Fibroblast of the aortic adventitia (primary cell): ENCODE measurements at regions not wholly inside any gene's neighbourhood (a gene's known extent, or its start where the extent isn't known, plus 50 kb on each side); places are given as distances from the start of the nearest gene placed in this dataset.

ENCODE experiments used
- DNase-seq: peaks from one replicate; pipeline ENCODE4 v3.0.0-alpha.2; 2010; ENCODE audit warnings: low read depth
- H3K4me3 ChIP-seq: 2 replicates; pipeline ENCODE4 v1.5.1; 2011; ENCODE audit warnings: low read depth, mild to moderate bottlenecking, control low read depth, low read length, moderate library complexity
- TF ChIP-seq, protein P1 (sequence below): IDR thresholded peaks from 2 replicates; pipeline ENCODE4 v1.5.1; 2011; ENCODE audit warnings: mild to moderate bottlenecking, low read length, control low read depth, inconsistent platforms; ENCODE audit not compliant: insufficient read depth

DNA sequence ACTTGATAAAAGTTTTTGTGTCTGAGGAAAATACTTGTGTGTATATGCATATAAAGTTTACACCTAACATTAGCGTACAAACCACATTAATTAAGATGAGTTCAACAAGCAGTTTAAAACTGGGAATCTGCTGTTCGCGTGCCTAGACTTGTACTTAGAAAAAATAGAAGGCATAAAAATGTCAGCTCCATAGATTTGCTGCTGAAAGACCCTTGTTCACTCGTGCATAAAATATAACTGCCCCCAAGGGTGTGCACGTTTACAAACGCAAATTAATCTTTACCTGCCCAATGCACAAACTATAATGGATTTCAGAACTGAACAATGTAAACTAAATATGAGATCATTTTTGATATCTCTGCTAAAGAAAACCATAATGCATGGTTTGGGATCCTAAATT lies 392.3 kb upstream of the ADGRL2 start:
- no peak for DNase-seq
- H3K4me3 ChIP-seq: no peak overlapping the region
- TF ChIP-seq, protein P1, sequence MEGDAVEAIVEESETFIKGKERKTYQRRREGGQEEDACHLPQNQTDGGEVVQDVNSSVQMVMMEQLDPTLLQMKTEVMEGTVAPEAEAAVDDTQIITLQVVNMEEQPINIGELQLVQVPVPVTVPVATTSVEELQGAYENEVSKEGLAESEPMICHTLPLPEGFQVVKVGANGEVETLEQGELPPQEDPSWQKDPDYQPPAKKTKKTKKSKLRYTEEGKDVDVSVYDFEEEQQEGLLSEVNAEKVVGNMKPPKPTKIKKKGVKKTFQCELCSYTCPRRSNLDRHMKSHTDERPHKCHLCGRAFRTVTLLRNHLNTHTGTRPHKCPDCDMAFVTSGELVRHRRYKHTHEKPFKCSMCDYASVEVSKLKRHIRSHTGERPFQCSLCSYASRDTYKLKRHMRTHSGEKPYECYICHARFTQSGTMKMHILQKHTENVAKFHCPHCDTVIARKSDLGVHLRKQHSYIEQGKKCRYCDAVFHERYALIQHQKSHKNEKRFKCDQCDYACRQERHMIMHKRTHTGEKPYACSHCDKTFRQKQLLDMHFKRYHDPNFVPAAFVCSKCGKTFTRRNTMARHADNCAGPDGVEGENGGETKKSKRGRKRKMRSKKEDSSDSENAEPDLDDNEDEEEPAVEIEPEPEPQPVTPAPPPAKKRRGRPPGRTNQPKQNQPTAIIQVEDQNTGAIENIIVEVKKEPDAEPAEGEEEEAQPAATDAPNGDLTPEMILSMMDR: no peak

DNA sequence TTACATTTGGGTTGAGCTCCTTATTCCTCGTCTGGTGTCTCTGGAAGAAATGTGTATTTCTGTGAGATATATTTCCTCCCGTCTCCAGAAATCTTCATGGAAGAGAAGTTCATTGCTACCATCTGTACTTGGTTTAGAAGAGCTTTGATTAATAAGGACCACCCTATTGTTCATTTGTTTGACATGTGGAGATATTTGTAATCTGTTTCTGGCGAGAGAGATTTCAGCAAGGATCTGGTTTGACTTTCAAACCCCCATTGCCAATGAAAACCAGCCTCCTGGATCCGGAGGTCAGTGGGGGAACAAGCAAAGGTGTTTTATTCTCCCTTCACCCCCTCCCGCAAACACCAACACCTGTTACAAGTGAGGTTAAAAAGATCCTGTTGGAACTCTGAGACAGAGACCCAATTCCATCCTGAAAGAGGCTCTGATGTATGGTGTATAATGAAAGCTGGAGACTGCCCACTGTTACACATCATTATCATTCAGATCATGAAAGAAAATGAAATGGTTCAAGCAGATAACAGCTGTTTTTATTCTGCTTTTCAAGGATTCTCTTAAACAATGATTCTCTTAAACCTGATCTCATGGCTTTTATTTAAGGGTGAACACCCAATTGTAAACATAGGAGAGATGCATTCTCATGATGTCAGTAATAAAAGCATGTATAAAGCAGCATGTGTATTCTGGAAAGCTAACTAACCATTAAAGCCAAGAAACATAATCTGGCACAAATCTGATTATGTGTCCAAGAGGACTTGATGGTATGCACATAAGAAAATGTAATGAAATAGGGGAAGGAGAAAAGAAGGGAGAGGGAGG lies 393.5 kb upstream of the ADGRL2 start:
- H3K4me3 ChIP-seq: no peak overlapping the region
- no peak for DNase-seq
- TF ChIP-seq, protein P1: no peak

DNA sequence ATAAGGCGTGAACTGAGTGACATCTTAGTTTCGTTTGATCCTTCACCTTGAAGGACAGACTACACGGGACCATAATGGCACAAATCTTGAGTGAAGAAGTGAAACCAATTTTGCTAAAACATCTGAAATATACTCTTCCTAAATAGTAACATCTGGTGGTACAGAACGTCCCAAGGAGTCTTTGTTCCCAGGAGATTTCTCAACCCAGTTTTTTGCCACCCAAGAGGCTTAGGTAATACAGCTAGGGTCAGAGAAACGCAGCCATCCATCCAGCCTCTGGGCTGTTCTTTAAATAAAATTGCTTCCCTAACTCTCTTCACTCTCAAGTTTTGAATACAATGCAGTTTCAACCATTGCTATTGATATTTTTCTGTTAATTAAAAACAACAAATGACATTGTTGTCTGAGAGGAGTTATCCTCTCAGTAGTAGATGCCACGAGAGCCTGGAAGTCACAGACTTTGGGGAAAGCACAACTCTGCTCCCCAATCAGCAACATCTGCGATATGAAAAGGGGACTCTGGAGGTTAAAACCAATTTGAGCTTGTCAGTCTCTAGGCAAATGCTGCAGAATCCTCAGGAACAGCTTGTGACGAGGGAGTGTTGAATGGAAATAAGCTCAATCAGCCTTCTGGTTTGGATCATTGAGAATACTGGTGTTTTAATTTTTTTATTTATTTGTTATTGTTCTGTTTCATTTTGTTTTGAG lies 394.3 kb upstream of the ADGRL2 start:
- no peak overlapping the region for H3K4me3 ChIP-seq
- TF ChIP-seq, protein P1: no peak
- DNase-seq: no peak

DNA sequence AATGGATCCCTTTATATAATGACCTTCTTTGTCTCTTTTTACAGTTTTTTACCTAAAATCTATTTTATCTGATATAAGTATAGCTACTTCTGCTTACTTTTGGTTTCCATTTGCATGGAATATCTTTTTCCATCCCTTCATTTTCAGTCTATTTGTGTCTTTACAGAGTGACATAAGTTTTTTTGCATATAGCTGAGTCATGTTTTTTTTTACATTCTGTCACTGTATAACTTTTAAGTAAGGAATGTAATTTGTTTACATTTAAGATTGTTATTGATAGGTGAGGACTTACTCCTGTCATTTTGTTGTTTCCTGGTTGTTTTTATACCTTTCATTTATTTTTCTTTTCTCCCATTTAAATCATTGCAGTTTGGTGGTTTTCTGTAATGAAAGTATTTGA lies 402.7 kb upstream of the ADGRL2 start:
- no peak overlapping the region for H3K4me3 ChIP-seq
- no peak for DNase-seq
- TF ChIP-seq, protein P1: no peak

DNA sequence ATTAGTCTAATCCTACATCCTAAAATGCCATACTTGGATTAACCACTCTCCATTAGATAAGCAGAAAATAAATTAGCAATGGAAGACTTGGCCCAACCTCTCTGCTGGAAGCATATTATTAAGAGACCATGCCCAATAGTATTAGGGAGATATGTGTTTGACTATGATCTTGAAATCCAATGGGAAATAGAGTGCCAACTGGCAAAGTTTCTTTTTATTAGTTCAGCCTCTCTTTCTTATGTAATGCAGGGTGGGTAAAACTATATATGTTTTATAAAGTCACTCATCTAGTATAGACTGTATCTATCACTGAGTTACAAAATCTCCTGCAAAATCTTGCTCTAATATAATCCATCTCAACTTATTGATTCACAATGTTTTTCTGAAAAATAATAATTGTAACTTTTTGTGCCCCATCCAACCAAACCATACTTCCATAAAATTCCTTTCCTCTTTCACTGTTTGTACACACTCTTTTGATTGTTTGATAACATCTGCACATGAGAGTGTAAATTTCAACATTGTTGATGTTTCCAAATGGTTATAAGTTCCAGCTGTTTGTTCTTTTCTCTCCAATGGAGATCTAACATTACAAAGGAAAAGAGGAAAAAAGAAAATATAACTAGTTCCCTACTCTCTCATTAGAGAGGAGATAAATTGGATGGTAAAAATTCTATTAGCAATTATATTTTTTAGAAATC lies 408.1 kb upstream of the ADGRL2 start:
- TF ChIP-seq, protein P1: no peak
- no peak for DNase-seq
- H3K4me3 ChIP-seq: no peak overlapping the region

DNA sequence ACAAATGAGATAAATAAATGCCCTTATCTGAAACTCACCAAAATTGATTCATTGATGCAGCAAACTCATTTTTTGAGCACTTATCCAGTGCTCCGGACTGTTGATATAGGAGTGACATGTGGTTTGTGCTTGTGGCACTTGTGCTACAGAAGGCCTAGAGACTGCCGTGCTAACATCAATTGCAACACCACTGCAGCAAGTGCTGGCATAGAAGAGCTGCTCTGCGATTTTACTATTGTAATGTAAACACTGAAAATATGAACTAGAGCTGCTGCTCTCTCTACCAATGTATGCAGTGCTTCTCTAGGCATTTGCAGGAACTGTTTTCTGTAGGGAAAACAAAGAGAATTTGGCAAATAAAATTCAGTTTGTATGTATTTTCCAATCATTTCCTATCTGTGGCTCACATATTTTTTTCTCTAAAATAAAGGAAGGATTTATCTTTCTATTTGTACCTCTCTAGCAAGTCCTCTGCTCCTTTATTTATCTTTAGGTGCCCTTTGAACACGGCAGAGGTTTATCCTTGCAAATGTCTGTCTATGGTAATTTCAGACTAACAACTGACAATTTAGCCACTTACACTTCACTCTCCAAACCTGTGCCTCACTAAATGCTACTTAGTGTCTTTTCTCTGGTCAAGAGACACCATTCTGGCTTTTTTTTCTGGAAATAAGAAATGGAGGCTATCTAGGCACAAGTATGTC lies 409.5 kb upstream of the ADGRL2 start:
- H3K4me3 ChIP-seq: no peak overlapping the region
- no peak for DNase-seq
- TF ChIP-seq, protein P1: no peak
